H9 (cell line): ENCODE measurements at regions not wholly inside any gene's neighbourhood (a gene's known extent, or its start where the extent isn't known, plus 50 kb on each side); places are given as distances from the start of the nearest gene placed in this dataset.

Experiments used
- DNase-seq: peaks from one replicate; pipeline ENCODE4 v3.0.0-alpha.2; 2017
- H2AFZ ChIP-seq: one replicate; pipeline ENCODE4 v1.6.1; 2013; ENCODE audit warnings: mild to moderate bottlenecking, low read length, control low read depth, moderate library complexity
- H2AK5ac ChIP-seq: 2 replicates; pipeline ENCODE4 v1.6.1; 2013; ENCODE audit warnings: low read length, control low read depth, mixed read lengths; ENCODE audit not compliant: insufficient read length
- H2BK120ac ChIP-seq: one replicate; pipeline ENCODE4 v1.6.1; 2013; ENCODE audit warnings: low read depth, mild to moderate bottlenecking, low read length, control low read depth, inconsistent platforms; ENCODE audit not compliant: poor library complexity, severe bottlenecking
- H2BK12ac ChIP-seq: 2 replicates; pipeline ENCODE4 v1.6.1; 2013; ENCODE audit warnings: low read length, control low read depth, mixed read lengths, low read depth; ENCODE audit not compliant: insufficient read length
- H2BK15ac ChIP-seq: 2 replicates; pipeline ENCODE4 v1.6.1; 2013; ENCODE audit warnings: low read depth, low read length, control low read depth
- H2BK20ac ChIP-seq: one replicate; pipeline ENCODE4 v1.6.1; 2013; ENCODE audit warnings: low read depth, mild to moderate bottlenecking, low read length, control low read depth, inconsistent platforms; ENCODE audit not compliant: poor library complexity, severe bottlenecking
- H2BK5ac ChIP-seq: 2 replicates; pipeline ENCODE4 v1.6.1; 2013; ENCODE audit warnings: low read length, control low read depth, mixed read lengths; ENCODE audit not compliant: insufficient read length
- H3K14ac ChIP-seq: 2 replicates; pipeline ENCODE4 v1.6.1; 2013; ENCODE audit warnings: low read length, control low read depth; ENCODE audit not compliant: insufficient read depth
- H3K18ac ChIP-seq: 2 replicates; pipeline ENCODE4 v1.6.1; 2013; ENCODE audit warnings: low read depth, mild to moderate bottlenecking, mixed read lengths, low read length, control low read depth; ENCODE audit not compliant: insufficient read length
- H3K23ac ChIP-seq: 2 replicates; pipeline ENCODE4 v1.6.1; 2013; ENCODE audit warnings: low read length, control low read depth, mixed read lengths, low read depth; ENCODE audit not compliant: insufficient read length
- H3K23me2 ChIP-seq: 2 replicates; pipeline ENCODE4 v1.6.1; 2013; ENCODE audit warnings: low read depth, mild to moderate bottlenecking, mixed read lengths, low read length, control low read depth; ENCODE audit not compliant: insufficient read length, poor library complexity, severe bottlenecking
- H3K27ac ChIP-seq: 2 replicates; pipeline ENCODE4 v1.5.1; 2013; ENCODE audit warnings: low read length, control low read depth, mixed read lengths, low read depth; ENCODE audit not compliant: insufficient read length
- H3K27me3 ChIP-seq: 2 replicates; pipeline ENCODE4 v1.6.1; 2013; ENCODE audit warnings: low read length, control low read depth, inconsistent platforms; ENCODE audit not compliant: insufficient read depth
- H3K4ac ChIP-seq: 2 replicates; pipeline ENCODE4 v1.6.1; 2013; ENCODE audit warnings: low read depth, mild to moderate bottlenecking, control low read depth, inconsistent platforms, low read length, moderate library complexity
- H3K4me1 ChIP-seq: 2 replicates; pipeline ENCODE4 v1.6.1; 2013; ENCODE audit warnings: low read length, control low read depth, inconsistent platforms; ENCODE audit not compliant: insufficient read depth
- H3K4me2 ChIP-seq: 2 replicates; pipeline ENCODE4 v1.6.1; 2013; ENCODE audit warnings: low read length, control low read depth, mixed read lengths; ENCODE audit not compliant: insufficient read length, insufficient read depth
- H3K56ac ChIP-seq: 2 replicates; pipeline ENCODE4 v1.6.1; 2013; ENCODE audit warnings: low read depth, mild to moderate bottlenecking, mixed read lengths, low read length, control low read depth; ENCODE audit not compliant: insufficient read length
- H3K79me1 ChIP-seq: 2 replicates; pipeline ENCODE4 v1.6.1; 2013; ENCODE audit warnings: low read depth, mild to moderate bottlenecking, moderate library complexity, low read length, control low read depth, inconsistent platforms; ENCODE audit not compliant: insufficient read depth, poor library complexity, severe bottlenecking
- H3K79me2 ChIP-seq: 2 replicates; pipeline ENCODE4 v1.6.1; 2013; ENCODE audit warnings: low read length, control low read depth, inconsistent platforms; ENCODE audit not compliant: insufficient read depth
- H3K9ac ChIP-seq: 2 replicates; pipeline ENCODE4 v1.6.1; 2013; ENCODE audit warnings: low read length, control low read depth, mixed read lengths; ENCODE audit not compliant: insufficient read length; ENCODE audit errors: extremely low read depth
- H3K9me3 ChIP-seq: one replicate; pipeline ENCODE4 v1.6.1; 2013; ENCODE audit warnings: low read depth, low read length, inconsistent platforms; ENCODE audit not compliant: control insufficient read depth
- H3T11ph ChIP-seq: one replicate; pipeline ENCODE4 v1.6.1; 2013; ENCODE audit warnings: mild to moderate bottlenecking, low read length, control low read depth, inconsistent platforms
- H4K20me1 ChIP-seq: one replicate; pipeline ENCODE4 v1.6.1; 2013; ENCODE audit not compliant: control insufficient read depth, insufficient read length, insufficient read depth
- H4K5ac ChIP-seq: 2 replicates; pipeline ENCODE4 v1.6.1; 2013; ENCODE audit warnings: low read depth, mild to moderate bottlenecking, mixed read lengths, low read length, control low read depth; ENCODE audit not compliant: insufficient read length
- H4K8ac ChIP-seq: replicated peaks from 2 replicates; pipeline ENCODE4 v1.6.1; 2013; ENCODE audit warnings: low read length, control low read depth, mixed read lengths, low read depth; ENCODE audit not compliant: insufficient read length
- H4K91ac ChIP-seq: 2 replicates; pipeline ENCODE4 v1.6.1; 2013; ENCODE audit warnings: low read depth, mild to moderate bottlenecking, moderate library complexity, mixed read lengths, low read length, control low read depth; ENCODE audit not compliant: insufficient read length
- H3K27ac Mint-ChIP-seq, 3 experiments: 2 replicates in 2 of 3; 3 replicates in 1 of 3; pipeline ENCODE4 v1.8.0; 2020 to 2021; ENCODE audit warnings: mixed read lengths in 3 of 3, mild to moderate bottlenecking in 1 of 3, moderate library complexity in 1 of 3
- H3K27me3 Mint-ChIP-seq: 2 replicates; pipeline ENCODE4 v1.8.0; 2021; ENCODE audit warnings: low read depth, mild to moderate bottlenecking, moderate library complexity, mixed read lengths
- H3K36me3 Mint-ChIP-seq, 3 experiments: 2 replicates in 2 of 3; 3 replicates in 1 of 3; pipeline ENCODE4 v1.8.0; 2020 to 2021; ENCODE audit warnings: low read depth in 3 of 3, mixed read lengths in 3 of 3; ENCODE audit not compliant: insufficient read depth in 1 of 3
- H3K4me1 Mint-ChIP-seq, 2 experiments: 2 replicates each; pipeline ENCODE4 v1.8.0; 2020; ENCODE audit warnings: mixed read lengths in 2 of 2
- H3K4me3 Mint-ChIP-seq, 2 experiments: 2 replicates in 1 of 2; 3 replicates in 1 of 2; pipeline ENCODE4 v1.8.0; 2020 to 2021; ENCODE audit warnings: mild to moderate bottlenecking in 2 of 2, mixed read lengths in 2 of 2, moderate library complexity in 1 of 2
- H3K9me3 Mint-ChIP-seq, 2 experiments: 2 replicates in 1 of 2; 3 replicates in 1 of 2; pipeline ENCODE4 v1.8.0; 2020; ENCODE audit warnings: mild to moderate bottlenecking in 2 of 2, mixed read lengths in 2 of 2, moderate library complexity in 1 of 2
- CTCF ChIP-seq: fragments of 200-600 bp; sonication (generic); conservative IDR thresholded peaks from 3 replicates; pipeline ENCODE4 v1.8.0; 2021; ENCODE audit warnings: antibody characterized with exemption, mild to moderate bottlenecking
- WGBS: extraction: QIAGEN DNeasy Blood & Tissue Kit; methylation state at CpG from one replicate; pipeline ENCODE4 v1.1.7; 2013; ENCODE audit warnings: missing lambda C conversion rate, low lambda C conversion rate, mixed read lengths; ENCODE audit not compliant: insufficient read length; ENCODE audit errors: extremely low coverage; 5-methylcytosine and 5-hydroxymethylcytosine counted together

DNA sequence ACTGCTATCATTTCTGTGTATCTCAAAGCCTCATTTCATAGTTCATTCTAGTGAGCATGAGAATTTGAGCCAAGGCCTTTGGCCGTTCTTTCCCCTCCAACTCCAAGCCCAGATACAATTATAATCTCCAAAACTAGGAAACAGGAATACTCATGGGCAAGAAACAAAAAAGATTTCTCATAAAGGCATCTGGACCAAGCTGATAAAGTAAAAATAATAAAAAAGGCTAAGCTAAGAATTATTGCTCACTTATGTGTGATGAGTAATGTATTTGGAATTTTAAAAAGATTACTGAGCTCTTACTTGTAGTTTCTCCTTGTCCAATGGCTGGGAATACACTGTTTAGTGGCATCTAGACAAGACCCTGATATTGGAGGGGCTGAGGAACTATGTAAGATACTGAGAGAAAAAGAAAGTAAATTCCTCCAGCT, 196.4 kb upstream of the POM121L12 start:
- no peaks in the 10 kb centered on the region for H3K9me3 Mint-ChIP-seq
- Histone ChIP-seq H3K9ac (no peak overlapping the region), H3K4me1 (no peaks in the 10 kb centered on the region), H4K8ac (no peak overlapping the region), H3K27ac (no peak overlapping the region), H2BK20ac (no peak overlapping the region), H4K91ac (no peak overlapping the region), H3T11ph (no peak overlapping the region), H3K4ac (no peak overlapping the region), H2AK5ac (no peak overlapping the region), H3K27me3 (no peaks in the 10 kb centered on the region), H3K4me2 (no peak overlapping the region), H4K20me1 (no peaks in the 10 kb centered on the region), H2AFZ (no peak overlapping the region), H2BK120ac (no peak overlapping the region), H3K18ac (no peak overlapping the region), H3K79me1 (no peaks in the 10 kb centered on the region), H3K23ac (no peak overlapping the region), H2BK12ac (no peak overlapping the region), H3K9me3 (no peaks in the 10 kb centered on the region), H2BK5ac (no peak overlapping the region), H3K23me2 (no peaks in the 10 kb centered on the region), H3K14ac (no peak overlapping the region), H4K5ac (no peak overlapping the region), H3K56ac (no peak overlapping the region), H3K79me2 (no peaks in the 10 kb centered on the region), H2BK15ac (no peak overlapping the region)
- H3K27ac Mint-ChIP-seq, result no peak overlapping the region
- no peaks in the 10 kb centered on the region for H3K27me3 Mint-ChIP-seq
- H3K4me3 Mint-ChIP-seq, result no peak overlapping the region
- no peaks in the 10 kb centered on the region for H3K4me1 Mint-ChIP-seq
- H3K36me3 Mint-ChIP-seq, result no peaks in the 10 kb centered on the region
- WGBS, result no CpG with 5 or more reads among the region's 1 CpG
- TF ChIP-seq CTCF, result no peak
- no peak for DNase-seq
